ENCODE measurements at regions not wholly inside any gene's neighbourhood (a gene's known extent, or its start where the extent isn't known, plus 50 kb on each side); places are given as distances from the start of the nearest gene placed in this dataset.

- in situ Hi-C loops (cut with MboI; ENCODE audit: low pct_ligation_motif_present in 1 of 4, low pct_unique_long_range_greater_than_20kb in 1 of 4, low sequenced_read_pairs in 3 of 4), result no loop called here
- H3K27me3 ChIP-seq, result no peaks in the 10 kb centered on the region
- intact Hi-C loops (cut with DNase I; ENCODE audit: low total_unique reads), result no loop called here
- no peaks in the 10 kb centered on the region for H3K36me3 ChIP-seq
- H3K4me3 ChIP-seq, result no peak overlapping the region
- no peak overlapping the region for H3K27ac ChIP-seq
- 74% methylated on average over 10 of the region's 10 CpGs; no CpG with 5 or more reads in 1 of the 2 donors for WGBS, 2 donors (ENCODE audit: low coverage in 1 of 2)
- TF ChIP-seq POLR2AphosphoS5 (IDR thresholded peaks at IDR 0.05) (no peak), POLR2A (IDR thresholded peaks at IDR 0.05) (no peak), EP300 (IDR thresholded peaks at IDR 0.05; ENCODE audit: low read depth) (no peak), CTCF (IDR thresholded peaks at IDR 0.05) (no peak)
- H3K4me1 ChIP-seq, result no peaks in the 10 kb centered on the region
- no peak for DNase-seq
- H3K9me3 ChIP-seq, result no peaks in the 10 kb centered on the region
Observed at GRCh38 chr13:110062077-110062776, 244.7 kb downstream of the COL4A1 start.

GRCh38 chr13:110061270-110061669 is 245.7 kb downstream of the COL4A1 start:
- Histone ChIP-seq H3K4me1 (no peaks in the 10 kb centered on the region), H3K27ac (no peak overlapping the region), H3K27me3 (no peaks in the 10 kb centered on the region), H3K4me3 (no peak overlapping the region), H3K9me3 (no peaks in the 10 kb centered on the region), H3K36me3 (no peaks in the 10 kb centered on the region)
- no peak for TF ChIP-seq EP300 (IDR thresholded peaks at IDR 0.05; ENCODE audit: low read depth)
- TF ChIP-seq POLR2AphosphoS5 (IDR thresholded peaks at IDR 0.05), result no peak
- TF ChIP-seq CTCF (IDR thresholded peaks at IDR 0.05), result no peak
- DNase-seq, result no peak
- WGBS, 2 donors (ENCODE audit: low coverage in 1 of 2), result 87 to 93% methylated on average over 3 to 4 of the region's 4 CpGs
- in situ Hi-C loops (cut with MboI; ENCODE audit: low pct_ligation_motif_present in 1 of 4, low pct_unique_long_range_greater_than_20kb in 1 of 4, low sequenced_read_pairs in 3 of 4) (no loop called here), intact Hi-C loops (cut with DNase I; ENCODE audit: low total_unique reads) (no loop called here)

GRCh38 chr13:110057052-110057451 is 249.9 kb downstream of the COL4A1 start:
- Histone ChIP-seq H3K9me3 (no peaks in the 10 kb centered on the region), H3K27me3 (no peaks in the 10 kb centered on the region), H3K36me3 (no peaks in the 10 kb centered on the region), H3K4me1 (no peaks in the 10 kb centered on the region), H3K27ac (no peak overlapping the region), H3K4me3 (no peak overlapping the region)
- no peak for DNase-seq
- in situ Hi-C loops (cut with MboI; ENCODE audit: low pct_ligation_motif_present in 1 of 4, low pct_unique_long_range_greater_than_20kb in 1 of 4, low sequenced_read_pairs in 3 of 4) (no loop called here), intact Hi-C loops (cut with DNase I; ENCODE audit: low total_unique reads) (no loop called here)
- 86 to 100% methylated on average over 1 to 9 of the region's 9 CpGs for WGBS, 2 donors (ENCODE audit: low coverage in 1 of 2)
- TF ChIP-seq CTCF (IDR thresholded peaks at IDR 0.05) (no peak), POLR2AphosphoS5 (IDR thresholded peaks at IDR 0.05) (no peak), EP300 (IDR thresholded peaks at IDR 0.05; ENCODE audit: low read depth) (no peak)

GRCh38 chr13:110056640-110057039 is 250.3 kb downstream of the COL4A1 start:
- TF ChIP-seq POLR2AphosphoS5 (IDR thresholded peaks at IDR 0.05) (no peak), CTCF (IDR thresholded peaks at IDR 0.05) (no peak)
- Histone ChIP-seq H3K9me3 (no peaks in the 10 kb centered on the region), H3K27ac (no peak overlapping the region), H3K36me3 (no peaks in the 10 kb centered on the region), H3K4me1 (no peaks in the 10 kb centered on the region), H3K27me3 (no peaks in the 10 kb centered on the region), H3K4me3 (no peak overlapping the region)
- WGBS, 2 donors (ENCODE audit: low coverage in 1 of 2), result 82% methylated on average over 5 of the region's 5 CpGs; no CpG with 5 or more reads in 1 of the 2 donors
- intact Hi-C loops (cut with DNase I; ENCODE audit: low total_unique reads) (no loop called here), in situ Hi-C loops (cut with MboI; ENCODE audit: low pct_ligation_motif_present in 1 of 4, low pct_unique_long_range_greater_than_20kb in 1 of 4, low sequenced_read_pairs in 3 of 4) (no loop called here)
- DNase-seq, result no peak

Data from transverse colon (tissue), 4 donors.